IPS-NIHi11 (cell line): ENCODE measurements at regions not wholly inside any gene's neighbourhood (a gene's known extent, or its start where the extent isn't known, plus 50 kb on each side); places are given as distances from the start of the nearest gene placed in this dataset.
A peak's percentile ranks its signal among the peaks of the same experiment; 100 is the strongest.
"Not testable (repeated sequence)": the region's sequence is repeated elsewhere in the genome, so short reads cannot be mapped to it uniquely, and the experiment has no call there.

Experiments used
- DNase-seq: peaks from one replicate; pipeline ENCODE4 v3.0.0; 2012; ENCODE audit warnings: mixed read lengths, low spot score

DNA sequence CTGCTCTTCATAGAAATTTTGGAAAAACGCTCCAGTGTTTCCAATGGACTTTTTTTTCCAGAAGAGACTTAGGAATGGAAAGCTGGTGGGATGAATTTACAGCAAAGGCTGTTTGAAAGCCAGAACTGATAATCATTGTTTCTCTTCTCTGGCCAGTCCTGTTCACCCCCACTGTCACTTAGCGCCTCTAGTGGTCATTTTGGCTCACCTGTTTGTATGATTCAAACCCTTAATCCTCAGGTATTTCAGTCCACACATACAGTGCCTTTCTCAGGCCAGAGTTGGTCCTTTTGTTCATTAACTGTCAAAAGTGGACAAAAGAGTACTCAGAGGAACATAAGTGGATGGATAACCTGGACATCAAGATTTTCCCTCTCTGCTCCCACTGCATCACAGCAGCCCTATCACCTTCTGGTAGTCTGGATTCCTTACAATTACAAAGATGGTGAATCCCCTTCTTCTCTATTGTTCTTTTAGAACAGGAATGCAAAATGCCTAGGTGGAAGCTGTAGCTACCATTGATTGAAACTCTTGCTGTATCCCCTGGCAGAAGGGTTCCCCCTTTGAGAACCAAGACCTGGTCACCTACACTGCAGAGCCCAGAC is 177.6 kb upstream of the OLFM3 start:
- DNase-seq, result peak; percentile 34

DNA sequence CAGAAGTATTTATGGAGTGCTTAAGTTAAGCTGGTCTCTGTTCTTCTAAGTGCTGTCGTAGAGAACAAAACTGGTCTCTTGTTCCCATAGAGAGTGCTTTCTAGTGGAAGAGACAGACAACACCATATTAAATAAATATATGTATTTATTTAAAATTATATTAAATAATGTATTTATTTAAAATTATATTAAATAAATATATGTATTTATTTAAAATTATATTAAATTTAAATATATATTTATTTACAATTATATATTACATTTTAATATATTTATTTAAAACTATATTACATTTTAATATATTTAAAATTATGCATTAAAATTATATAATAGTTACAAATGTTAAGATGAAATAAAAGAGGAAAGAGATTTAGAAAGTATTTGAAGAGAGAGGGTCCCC is 175.5 kb upstream of the OLFM3 start:
- DNase-seq, result no peak

DNA sequence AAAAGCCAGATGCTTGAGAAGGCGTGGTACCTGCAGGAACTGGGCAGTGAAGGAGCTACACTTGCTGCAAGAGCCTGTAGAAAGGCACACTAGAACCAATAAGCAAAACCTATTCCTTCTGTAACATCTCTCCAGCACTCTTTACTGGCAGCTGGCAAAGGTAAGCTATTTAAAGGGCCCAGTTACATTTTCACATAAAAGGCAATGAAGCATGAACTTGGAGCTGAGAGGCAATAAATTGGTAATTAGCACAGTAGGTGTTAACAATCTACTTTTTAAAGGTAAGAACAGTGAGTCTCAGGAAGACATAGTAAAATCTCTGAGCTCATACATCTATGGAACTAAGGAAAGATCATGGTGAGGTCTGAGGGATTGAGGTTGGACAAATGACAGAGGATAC is 167.1 kb upstream of the OLFM3 start:
- DNase-seq, result no peak

DNA sequence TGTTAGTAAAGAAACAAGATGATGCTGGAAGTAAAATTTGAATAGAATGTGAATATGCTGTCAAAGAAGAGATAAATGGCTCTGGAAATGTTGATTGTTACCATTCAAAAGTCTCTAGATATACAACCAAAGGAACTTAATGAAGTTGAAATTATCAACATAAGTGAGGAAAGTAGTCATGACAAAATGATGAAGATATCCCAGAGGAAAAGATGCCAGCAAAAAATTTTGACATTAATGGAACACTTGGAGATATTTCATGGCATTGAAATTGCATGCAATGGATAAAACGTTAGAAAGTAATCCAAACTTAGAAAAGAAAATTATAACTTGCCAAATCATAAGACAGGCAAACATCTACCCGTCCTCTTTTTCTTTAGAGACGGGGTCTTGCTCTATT is 154.5 kb upstream of the OLFM3 start:
- no peak for DNase-seq

DNA sequence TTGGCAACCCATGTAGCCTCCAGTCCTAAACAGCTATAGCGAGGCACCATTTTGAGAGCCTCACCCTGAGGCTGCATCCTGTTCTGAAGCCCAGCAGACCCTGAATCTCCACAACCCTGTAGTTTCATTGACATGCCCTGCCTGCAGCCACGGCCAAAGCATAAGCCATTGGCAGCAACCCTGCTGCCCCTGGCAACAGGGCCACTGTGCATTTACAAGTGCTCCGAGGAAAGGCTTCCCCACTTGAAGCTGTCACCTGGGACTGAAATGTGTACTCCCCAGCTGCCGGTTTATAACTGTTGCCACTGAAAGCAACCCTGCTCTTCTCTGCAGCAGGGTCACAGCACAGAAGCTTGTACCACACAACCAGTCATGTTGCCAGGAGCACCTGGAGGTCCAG is 124.2 kb upstream of the OLFM3 start:
- DNase-seq, result no peak

DNA sequence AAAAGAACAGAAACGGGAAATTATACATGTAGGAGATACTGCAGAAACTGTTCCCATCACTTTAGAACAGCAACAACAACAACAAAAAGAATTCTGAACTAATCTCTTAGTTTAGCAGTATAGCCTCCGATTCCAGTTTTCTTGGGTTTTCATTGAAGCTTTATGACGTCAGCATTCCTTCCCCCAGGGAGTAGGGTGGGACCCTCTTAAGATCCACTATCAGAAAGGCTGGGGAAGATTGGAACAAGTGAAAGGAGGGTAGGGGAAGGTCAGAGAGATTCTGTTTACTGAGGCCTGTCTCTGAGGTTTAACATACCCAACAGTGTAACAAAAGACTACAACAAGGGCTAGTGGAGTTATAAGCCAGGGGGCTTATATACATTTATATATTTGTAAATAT is 121.4 kb upstream of the OLFM3 start:
- DNase-seq, result no peak

DNA sequence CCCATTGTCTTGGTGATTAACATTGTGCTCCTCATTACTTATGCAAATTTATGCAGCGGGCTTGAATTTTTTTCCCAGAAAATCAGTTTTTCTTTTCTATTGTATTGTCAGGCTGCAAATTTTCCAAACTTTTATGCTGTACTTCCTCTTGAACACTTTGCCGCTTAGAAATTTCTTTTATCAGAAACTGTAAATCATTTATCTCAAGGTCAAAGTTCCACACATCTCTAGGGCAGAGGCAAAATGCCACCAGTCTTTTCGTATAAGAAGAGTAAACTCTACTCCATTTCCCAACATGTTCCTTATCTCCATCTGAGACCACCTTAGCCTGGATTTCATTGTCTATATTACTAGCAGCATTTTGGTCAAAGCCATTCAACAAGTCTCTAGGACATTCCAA is 113.9 kb upstream of the OLFM3 start:
- no peak for DNase-seq

DNA sequence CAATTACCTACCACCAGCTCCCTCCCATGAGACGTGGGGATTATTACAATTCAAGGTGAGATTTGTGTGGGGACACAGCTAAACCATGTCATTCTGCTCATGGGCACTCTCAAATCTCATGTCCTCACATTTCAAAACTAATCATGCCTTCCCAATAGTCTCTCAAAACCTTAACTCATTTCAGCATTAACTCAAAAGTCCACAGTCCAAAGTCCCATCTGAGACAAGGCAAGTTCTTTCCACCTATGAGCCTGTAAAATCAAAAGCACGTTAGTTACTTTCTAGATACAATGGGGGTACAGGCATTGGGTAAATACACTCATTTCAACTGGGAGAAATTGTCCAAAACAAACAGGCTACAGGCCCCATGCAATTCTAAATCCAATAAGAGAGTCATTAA is 112.8 kb upstream of the OLFM3 start:
- DNase-seq, result not testable (repeated sequence)

DNA sequence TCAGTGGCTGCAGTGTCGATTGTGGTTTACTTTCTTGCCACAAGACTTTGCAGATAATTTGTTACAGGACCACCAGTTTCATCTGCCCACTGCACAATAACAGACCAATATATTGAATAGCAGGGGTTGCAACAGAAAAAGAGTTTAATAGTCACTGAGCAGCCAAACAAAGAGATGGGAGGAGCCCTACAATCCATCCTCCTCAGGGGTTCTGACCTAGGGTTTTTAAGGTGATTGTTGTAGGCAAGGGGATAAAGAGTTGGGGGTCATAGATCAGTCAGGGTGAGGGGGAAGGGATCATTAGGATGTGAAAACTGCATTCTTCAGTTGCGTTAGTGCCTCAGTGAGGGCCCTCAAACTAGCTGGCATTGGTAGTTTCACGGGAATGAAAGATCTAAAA is 110.7 kb upstream of the OLFM3 start:
- DNase-seq, result peak; percentile 63

DNA sequence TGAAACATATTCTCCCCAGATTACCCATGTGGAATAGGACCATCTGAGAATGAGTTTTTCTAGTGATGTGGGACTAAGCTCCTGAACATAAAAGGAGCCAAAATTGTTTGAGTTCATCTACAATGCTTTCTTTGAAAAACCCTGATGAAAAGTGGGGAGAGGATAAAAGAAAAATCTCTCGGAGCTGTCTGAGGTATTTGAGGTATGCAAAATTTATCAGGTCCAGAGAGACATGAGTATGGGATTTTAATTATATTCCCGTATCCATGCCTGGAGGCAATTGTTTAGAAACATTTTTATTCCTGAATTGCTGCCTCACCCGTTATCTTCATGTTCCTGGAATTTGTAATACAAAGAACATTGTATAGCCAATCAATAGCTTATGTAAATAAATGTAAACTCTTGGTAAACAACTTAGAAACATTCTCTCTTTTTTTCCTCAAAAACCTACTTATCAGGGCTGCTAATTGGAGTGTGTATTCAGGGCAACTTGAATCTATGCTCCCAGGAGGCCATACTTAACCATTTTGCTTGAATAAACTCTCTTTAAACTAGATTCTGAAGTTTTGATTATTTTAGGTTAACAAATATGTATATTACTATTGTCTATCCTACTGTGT is 109.3 kb upstream of the OLFM3 start:
- no peak for DNase-seq

DNA sequence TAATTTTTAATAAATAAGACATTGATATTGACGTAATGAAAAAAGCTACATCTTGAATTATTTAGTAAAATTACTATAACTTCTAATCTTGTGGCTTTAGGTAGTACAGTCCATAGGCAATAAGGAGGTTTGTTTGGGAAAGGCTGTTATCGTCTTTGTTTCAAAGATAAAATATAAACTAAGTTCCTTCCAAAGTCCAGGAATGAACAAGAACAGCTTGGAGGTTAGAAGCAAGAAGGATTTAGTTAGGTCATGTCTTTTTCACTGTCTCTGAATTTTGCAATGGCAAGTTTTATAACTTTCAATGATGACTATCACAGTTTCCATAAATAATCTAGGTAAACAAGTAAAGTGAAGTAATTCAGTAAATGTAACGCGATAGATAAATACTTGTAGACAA is 106.9 kb upstream of the OLFM3 start:
- no peak for DNase-seq

DNA sequence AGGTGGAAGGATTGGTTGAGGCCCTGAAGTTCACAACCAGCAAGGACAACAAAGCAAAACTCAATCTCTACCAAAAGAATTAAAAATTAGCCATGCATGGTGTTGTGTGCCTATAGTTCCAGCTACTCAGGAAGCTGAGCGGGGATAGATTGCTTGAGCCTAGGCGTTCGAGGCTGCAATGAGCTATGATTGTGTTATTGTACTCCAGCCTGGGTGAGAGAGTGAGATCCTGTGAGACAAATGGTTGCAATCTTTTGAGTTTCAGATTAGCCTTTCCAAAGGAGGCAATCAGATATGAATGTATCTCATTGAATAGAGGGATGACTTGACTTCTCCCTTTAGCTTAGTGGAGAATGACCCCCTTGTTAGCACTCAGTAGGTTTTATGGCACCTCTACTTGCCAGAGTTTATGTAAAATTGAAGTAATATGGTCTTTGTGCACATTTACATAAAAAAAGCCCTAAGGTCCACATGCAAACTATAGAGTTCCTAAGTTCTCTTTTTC is 105.6 kb upstream of the OLFM3 start:
- DNase-seq, result no peak

DNA sequence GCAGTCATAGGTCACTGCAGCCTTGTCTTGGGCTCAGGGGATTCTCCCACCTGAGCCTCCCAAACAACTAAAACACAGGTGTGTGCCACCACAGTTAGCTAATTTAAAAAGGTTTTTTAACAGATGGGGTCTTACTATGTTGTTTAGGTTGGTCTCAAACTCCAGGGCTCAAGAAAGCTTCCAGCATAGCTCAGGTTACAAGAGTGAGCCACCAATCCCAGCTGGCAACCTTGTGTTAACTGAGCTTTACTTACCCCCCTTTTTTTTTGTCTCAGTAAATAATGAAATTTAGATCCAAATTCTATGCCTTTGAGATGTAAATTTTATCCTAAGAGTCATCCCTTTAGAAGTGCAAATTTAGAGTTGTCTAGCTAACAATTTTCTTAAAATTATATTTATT is 103.9 kb upstream of the OLFM3 start:
- no peak for DNase-seq

DNA sequence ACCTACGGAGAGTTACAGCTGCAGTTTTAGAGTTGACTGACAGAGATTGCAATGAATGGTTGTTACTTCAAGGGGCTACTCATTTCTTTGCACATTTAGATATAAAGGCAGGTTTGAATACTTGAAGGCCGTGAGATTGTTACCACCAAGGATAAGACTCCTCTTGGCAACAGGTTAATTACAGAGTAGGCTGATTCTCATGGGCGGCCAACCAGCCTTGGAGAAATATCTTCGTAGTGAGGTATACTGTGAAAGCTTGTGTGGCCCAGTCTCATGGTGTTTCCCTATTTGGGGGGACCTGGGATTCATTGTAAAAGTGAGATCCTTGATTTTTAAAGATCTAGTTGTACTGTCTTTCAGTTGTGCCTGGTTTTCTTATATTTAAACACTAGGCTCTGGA is 103.2 kb upstream of the OLFM3 start:
- DNase-seq, result peak; percentile 8

DNA sequence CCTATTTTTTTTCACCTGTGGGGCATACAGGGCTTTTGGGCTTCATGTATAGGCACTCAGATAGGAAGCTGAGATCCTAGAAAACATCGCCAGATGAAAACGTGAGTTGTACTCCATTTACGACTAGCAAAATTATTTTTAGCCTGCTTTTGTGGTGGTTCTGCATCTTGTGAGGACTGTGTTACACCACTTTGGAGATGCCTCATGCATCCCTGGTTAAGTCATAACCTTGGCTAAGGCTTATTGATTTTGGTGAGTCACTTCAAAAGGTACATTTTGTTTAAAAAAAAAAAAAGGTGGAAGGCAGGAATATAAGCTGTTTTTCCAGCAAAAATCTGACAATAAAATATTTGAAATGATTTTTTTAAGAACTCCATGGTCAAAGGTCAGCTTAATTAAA is 101.8 kb upstream of the OLFM3 start:
- DNase-seq, result no peak

DNA sequence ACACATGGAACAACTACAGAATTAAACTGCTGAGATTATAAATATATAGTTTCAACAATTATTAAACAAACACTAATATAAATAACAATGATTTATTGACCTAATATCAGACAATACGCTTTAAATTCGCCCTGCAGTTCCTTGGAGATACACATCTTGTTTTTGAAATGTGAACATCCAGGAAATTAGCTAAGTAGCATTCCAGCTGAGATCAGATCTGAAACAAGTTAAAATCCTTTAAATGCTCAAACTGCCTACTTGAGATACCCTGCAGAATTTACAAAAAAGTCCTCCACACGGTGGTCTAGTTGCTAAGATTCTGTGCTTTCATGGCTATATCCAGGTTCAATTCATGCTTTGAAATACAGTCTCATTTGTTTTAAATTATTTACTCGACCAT is 101.4 kb upstream of the OLFM3 start:
- DNase-seq, result no peak

DNA sequence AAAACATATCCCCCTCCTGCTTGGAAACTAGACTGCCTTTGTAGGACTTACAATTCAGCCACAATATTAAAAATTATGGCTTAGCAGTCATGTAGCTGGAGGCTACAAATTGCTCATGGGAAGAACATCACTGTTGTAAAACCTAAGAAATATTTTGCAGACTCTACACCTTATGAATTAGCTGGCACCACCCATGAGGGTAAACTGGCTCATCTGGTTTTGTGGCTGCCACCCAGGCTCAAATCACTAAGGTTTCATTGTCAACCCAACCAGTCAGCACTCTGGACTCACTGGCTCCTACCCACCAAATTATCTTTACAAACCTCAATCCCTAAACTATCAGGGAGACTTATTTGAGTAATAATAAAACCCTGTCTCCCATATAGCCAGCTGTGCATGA is 100.7 kb upstream of the OLFM3 start:
- no peak for DNase-seq

DNA sequence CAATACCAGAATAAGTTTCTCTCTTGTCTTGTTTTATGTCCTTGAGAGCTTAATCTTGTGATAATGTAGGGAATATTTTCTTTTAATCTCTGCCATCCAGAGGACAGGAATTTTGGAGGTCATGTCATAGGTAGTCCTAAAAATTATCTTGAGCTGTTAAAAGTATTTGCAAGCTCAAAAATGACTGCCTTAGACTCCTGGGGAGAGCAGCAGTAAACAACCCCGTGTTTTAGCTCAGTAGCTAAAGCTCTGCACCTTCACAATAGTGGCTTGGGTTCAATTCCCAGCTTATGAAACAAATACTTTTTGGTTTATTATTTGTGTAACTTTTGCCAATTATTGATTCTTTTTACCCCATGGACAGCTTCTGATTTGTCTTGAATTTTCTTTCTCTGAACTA is 99.4 kb upstream of the OLFM3 start:
- DNase-seq, result no peak

DNA sequence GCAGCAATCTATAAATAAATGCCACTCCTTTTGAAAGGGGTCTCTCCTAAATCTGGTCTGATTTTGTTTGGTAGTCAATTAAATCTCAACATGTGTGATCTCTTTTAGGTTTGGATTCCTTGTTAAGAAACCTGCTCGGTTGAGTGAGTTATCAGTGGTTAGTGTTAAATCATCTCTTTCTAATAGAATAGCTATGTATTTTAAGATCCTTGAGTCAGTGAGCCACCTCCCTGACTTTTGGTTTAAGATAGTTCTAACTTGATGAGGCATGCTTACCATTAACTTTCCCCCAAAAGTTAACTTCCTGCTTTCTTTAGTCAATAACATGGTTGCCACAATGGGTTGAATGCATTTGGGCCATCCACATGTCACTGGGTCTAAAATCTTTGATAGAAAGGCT is 93.1 kb upstream of the OLFM3 start:
- no peak for DNase-seq

DNA sequence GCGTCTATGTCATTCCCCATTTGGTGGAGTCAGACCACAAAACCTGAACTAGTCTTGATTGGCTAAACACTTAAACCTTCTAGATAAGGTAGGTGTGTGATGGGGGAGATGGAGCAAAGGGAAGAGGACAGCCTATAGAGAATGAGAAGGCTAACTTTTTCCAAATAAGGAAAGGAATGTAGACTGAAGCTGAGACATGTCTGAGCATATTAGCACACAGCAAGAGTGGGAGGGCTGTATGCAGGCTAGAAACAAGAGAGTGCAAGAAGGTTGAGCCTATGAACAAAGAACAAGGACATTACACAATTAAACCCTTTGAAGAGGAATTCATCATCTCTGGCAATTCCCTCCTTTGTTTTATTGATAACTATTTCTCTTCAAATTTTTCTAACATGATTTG is 89.2 kb upstream of the OLFM3 start:
- no peak for DNase-seq

DNA sequence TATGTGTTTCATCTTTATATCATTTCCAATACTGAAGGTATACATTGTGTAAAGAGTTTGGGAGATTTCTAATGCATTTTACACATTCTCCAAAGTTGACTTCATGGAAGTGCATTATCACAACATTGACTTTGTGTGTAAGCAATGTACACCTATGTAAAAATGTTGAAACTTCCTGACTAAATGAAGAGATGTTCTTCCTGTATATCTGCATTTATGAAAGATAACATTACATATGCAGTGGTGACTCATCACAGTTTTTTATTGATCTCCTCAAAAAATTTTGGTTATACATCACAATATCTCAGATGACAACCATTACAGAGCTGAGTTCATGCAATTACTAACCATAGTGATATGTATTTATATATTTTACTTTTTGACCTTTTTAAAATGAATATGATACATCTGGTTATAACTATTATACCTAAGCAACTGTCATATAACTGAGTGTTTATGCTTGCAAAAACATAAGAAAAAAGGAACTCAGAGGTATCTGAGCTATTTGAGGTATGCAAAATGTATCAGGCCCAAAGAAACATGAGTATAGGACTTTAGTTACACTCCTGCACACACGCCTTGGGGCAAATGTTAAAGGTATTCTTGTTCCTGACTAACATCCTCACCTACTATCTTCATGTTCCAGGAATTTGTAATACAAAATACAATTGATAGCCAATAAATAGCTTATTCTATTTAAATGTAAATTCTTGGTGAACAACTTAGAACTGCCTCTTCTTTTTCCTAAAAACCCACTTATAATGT is 88.2 kb upstream of the OLFM3 start:
- no peak for DNase-seq

DNA sequence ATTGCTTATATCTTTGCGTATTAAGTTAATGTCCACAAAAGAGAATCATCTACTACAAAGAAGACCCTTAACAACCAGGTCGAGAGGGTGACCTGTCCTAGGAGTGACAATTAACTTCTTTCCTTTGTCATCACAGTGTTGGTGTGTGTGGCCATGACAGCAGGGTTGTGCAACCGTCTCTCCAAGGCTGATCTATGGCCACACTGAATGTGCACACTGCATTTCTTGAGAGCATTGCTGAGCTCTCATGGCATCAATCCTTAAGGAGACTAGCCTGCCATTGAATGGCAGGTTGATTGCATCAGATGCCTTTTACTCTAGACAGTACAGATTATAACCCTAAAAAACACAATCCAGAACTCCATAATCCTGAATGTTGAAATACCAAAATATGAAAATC is 86.5 kb upstream of the OLFM3 start:
- DNase-seq, result no peak

DNA sequence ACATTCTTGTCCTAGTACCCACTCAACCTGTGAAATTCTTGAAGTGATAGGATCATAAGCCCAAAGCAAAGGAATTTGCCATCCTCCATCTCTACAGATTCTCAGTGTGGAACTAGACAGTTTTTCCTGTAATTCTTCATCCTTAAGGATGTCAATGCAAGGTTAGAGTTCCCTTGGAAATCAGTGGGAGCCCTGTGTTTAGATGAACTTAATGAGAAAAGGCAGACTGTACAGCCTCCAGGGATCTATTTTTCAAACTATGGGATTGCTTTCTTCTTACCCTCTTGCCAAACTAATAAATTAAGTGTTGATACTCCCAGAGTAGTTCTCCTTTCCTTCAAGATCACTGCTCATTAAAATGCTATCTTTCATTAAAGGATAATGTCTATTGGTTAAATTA is 78.1 kb upstream of the OLFM3 start:
- no peak for DNase-seq

DNA sequence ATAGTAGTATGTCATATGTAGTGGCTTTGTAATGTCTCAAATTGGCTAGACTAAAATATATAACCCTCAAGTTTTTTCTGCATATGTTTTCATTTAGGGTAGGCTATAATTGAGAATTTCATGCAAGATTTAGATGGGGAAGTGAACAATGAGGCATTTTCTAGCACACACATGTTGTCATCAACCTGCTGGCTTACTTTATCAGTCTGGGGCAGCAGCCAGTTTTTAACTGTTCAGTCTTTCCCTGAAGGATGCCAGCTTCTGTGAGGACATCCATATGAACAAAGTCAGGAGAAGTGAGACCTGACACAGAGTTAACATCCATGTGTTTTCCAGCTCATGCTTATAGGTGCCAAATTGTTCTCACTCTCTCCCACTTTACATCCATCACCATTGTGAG is 74.7 kb upstream of the OLFM3 start:
- DNase-seq, result no peak
